NT2/D1 (cell line): ENCODE measurements at regions not wholly inside any gene's neighbourhood (a gene's known extent, or its start where the extent isn't known, plus 50 kb on each side); places are given as distances from the start of the nearest gene placed in this dataset.
"Not testable (repeated sequence)": the region's sequence is repeated elsewhere in the genome, so short reads cannot be mapped to it uniquely, and the experiment has no call there.

ENCODE experiments used
- DNase-seq: peaks from one replicate; pipeline ENCODE4 v3.0.0-alpha.2; 2011; ENCODE audit warnings: low read depth, low spot score
- H3K27me3 ChIP-seq: 2 replicates; pipeline ENCODE4 v1.6.0; 2011; ENCODE audit warnings: mild to moderate bottlenecking; ENCODE audit not compliant: insufficient read length, insufficient read depth
- H3K36me3 ChIP-seq: 2 replicates; pipeline ENCODE4 v1.6.1; 2011; ENCODE audit warnings: mild to moderate bottlenecking, low read length, mixed read lengths; ENCODE audit not compliant: insufficient read depth, insufficient read length
- H3K4me1 ChIP-seq: 2 replicates; pipeline ENCODE4 v1.5.1; 2011; ENCODE audit not compliant: insufficient read depth, insufficient read length
- H3K4me3 ChIP-seq: 2 replicates; pipeline ENCODE4 v1.5.1; 2011; ENCODE audit warnings: low read depth; ENCODE audit not compliant: insufficient read length
- H3K9ac ChIP-seq: 2 replicates; pipeline ENCODE4 v1.6.0; 2011; ENCODE audit warnings: low read depth; ENCODE audit not compliant: insufficient read length
- H3K9me3 ChIP-seq: 2 replicates; pipeline ENCODE4 v1.5.1; 2011; ENCODE audit warnings: mild to moderate bottlenecking, low read length; ENCODE audit not compliant: insufficient read depth
- SUZ12 ChIP-seq: IDR thresholded peaks from 2 replicates; pipeline ENCODE4 v1.6.1; 2011; ENCODE audit not compliant: insufficient read length, insufficient read depth; ENCODE audit errors: extremely low read depth
- YY1 ChIP-seq: IDR thresholded peaks from 2 replicates; pipeline ENCODE4 v1.6.1; 2011; ENCODE audit not compliant: insufficient read length, insufficient read depth
- ZNF274 ChIP-seq: IDR thresholded peaks from 2 replicates; pipeline ENCODE4 v1.6.1; 2011; ENCODE audit warnings: mild to moderate bottlenecking, low read depth, low read length

DNA sequence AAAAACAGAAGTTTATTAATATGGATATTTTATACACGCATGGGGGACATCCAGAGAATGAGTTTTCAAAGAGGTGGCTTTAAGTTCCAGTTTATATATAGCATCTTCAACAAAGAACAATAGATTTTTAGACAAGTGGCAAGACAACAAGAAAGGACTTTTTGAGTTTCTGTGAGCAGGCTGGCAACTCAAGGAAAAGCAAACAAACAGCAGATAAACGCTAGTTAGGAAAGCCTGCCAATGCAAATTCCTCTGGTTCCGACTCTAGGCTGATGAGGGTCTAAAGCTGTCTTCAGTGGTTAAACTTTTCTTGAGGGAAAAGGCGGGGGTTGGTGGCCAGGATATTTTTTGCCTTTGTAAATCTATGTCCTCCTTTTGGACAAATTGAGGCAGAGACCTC lies 78.4 kb upstream of the EEA1 start:
- H3K4me3 ChIP-seq: no peak overlapping the region
- no peak for TF ChIP-seq YY1
- TF ChIP-seq SUZ12: no peak
- TF ChIP-seq ZNF274: no peak
- no peak for DNase-seq

DNA sequence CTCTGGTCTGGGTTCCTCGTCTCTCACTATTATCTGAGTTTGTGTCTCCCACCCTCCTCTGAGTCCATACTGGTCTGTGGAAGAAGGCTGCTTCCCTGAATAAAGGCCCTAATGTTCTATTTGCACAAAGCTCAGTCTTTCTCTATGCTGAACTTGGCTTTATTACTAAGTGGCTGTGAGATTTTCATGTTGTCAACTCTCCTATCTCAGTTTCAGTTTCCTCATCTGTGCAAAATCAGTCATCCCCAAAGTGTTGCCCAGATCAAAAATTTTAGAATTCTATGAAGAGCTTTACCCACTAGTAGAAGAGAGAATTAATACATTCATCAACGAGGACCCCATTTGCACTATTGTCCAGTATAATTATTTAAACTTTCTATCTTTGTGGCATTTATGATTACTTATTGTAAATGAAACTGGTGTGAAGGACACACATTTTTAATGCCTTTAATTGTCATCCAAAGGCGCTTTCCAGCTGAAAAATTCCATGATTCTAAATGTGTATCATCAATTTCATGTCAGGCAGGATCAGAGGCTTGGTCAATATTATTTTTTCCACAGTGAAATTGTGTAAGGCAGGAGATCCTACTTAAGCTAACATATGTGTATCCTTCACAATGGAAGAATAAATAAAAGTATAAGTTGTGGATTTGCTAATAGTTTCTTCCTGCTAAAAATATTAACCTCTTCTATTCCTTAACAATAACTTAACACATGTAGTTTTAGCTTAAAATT lies 79.1 kb upstream of the EEA1 start:
- Histone ChIP-seq H3K36me3 (no peaks in the 10 kb centered on the region), H3K9me3 (no peaks in the 10 kb centered on the region), H3K27me3 (no peaks in the 10 kb centered on the region), H3K9ac (no peak overlapping the region), H3K4me3 (no peak overlapping the region), H3K4me1 (peaks cover 2% of the 10 kb centered on the region)
- DNase-seq: no peak
- no peak for TF ChIP-seq YY1
- no peak for TF ChIP-seq ZNF274
- no peak for TF ChIP-seq SUZ12

More for the DNA sequence above, 78.4 kb upstream of the EEA1 start:
- Histone ChIP-seq H3K27me3 (no peaks in the 10 kb centered on the region), H3K4me1 (peaks cover 2% of the 10 kb centered on the region), H3K9me3 (no peaks in the 10 kb centered on the region), H3K9ac (no peak overlapping the region), H3K36me3 (no peaks in the 10 kb centered on the region)

DNA sequence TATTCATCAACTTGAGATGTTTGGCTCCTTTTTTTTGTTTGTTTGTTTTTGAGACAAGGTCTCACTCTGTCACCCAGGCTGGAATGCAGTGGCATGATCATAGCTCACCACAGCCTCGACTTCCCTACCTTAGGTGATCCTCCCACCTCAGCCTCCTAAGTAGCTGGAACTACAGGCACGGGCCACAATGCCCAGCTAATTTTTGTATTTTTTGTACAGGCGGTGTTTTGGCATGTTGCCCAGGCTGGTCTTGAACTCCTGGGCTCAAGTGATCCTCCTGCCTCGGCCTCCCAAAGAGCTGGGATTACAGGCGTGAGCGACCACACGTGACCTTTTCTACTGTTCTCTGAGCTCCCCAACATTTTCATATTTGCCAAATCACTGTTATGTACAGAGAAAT lies 79.8 kb upstream of the EEA1 start:
- H3K36me3 ChIP-seq, H3K9me3 ChIP-seq, H3K27me3 ChIP-seq, DNase-seq, H3K4me3 ChIP-seq, H3K4me1 ChIP-seq, H3K9ac ChIP-seq: not testable (repeated sequence)

DNA sequence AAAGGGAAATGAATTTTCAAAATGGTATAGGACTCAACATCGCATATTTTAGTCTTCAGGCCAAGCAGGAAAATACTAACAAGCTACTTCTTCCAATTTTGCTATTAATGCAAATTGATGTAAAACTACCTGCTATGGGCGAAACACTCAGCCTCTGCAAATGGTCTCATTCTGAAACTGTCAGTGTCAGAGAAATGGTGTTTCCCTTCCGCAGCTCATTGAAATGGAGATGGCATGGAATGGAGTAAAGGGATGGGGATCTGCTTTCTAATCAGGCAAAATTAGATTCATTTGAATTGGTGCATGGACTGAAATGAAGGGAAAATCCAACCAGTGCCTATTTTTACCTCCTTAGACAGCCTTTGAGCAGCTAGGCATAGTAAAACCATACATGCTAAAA lies 80.4 kb upstream of the EEA1 start:
- H3K27me3 ChIP-seq: no peaks in the 10 kb centered on the region
- H3K4me1 ChIP-seq: no peaks in the 10 kb centered on the region
- no peaks in the 10 kb centered on the region for H3K9me3 ChIP-seq
- H3K36me3 ChIP-seq: no peaks in the 10 kb centered on the region
- no peak overlapping the region for H3K9ac ChIP-seq
- no peak for DNase-seq
- no peak overlapping the region for H3K4me3 ChIP-seq
- TF ChIP-seq SUZ12 (no peak), ZNF274 (no peak), YY1 (no peak)

DNA sequence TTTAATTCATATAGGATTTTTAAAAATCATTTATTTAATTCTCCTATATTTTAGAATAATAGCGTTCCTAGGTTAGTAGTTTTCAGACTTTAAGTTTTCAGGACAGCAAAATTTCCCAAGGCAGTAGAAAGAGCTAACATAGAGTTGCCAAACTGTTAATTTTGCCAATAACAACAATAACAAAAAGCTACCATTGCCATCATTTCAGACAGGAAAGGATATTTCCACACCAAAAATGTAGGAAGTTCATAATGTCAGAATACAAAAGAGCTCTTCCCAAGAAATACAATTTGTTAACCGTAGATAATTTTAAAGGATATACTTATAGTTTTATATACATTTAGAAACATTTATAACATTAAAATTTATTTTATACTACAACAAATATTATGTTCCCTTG lies 81.4 kb upstream of the EEA1 start:
- no peaks in the 10 kb centered on the region for H3K27me3 ChIP-seq
- no peak overlapping the region for H3K9ac ChIP-seq
- H3K9me3 ChIP-seq: no peaks in the 10 kb centered on the region
- no peak for DNase-seq
- TF ChIP-seq YY1 (no peak), SUZ12 (no peak), ZNF274 (no peak)
- H3K4me3 ChIP-seq: no peak overlapping the region
- no peaks in the 10 kb centered on the region for H3K4me1 ChIP-seq
- no peaks in the 10 kb centered on the region for H3K36me3 ChIP-seq

DNA sequence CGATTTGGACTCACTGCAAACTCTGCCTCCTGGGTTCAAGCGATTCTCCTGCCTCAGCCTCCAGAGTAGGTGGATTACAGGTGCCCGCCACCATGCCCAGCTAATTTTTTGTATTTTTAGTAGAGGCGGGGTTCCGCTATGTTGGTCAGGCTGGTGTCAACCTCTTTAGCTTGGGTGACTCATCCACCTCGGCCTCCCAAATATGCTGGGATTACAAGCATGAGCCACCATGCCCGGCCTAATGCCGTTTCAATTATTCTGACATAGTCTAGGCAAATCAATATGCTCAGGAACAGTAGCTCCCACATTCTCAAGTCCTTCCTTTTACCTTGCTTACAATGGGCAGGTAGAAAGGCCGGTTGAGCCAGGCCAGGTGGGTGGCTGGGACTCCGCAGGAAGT lies 82.0 kb upstream of the EEA1 start:
- H3K4me1 ChIP-seq: peaks cover 3% of the 10 kb centered on the region
- TF ChIP-seq ZNF274: no peak
- no peak for TF ChIP-seq SUZ12
- no peak for TF ChIP-seq YY1

DNA sequence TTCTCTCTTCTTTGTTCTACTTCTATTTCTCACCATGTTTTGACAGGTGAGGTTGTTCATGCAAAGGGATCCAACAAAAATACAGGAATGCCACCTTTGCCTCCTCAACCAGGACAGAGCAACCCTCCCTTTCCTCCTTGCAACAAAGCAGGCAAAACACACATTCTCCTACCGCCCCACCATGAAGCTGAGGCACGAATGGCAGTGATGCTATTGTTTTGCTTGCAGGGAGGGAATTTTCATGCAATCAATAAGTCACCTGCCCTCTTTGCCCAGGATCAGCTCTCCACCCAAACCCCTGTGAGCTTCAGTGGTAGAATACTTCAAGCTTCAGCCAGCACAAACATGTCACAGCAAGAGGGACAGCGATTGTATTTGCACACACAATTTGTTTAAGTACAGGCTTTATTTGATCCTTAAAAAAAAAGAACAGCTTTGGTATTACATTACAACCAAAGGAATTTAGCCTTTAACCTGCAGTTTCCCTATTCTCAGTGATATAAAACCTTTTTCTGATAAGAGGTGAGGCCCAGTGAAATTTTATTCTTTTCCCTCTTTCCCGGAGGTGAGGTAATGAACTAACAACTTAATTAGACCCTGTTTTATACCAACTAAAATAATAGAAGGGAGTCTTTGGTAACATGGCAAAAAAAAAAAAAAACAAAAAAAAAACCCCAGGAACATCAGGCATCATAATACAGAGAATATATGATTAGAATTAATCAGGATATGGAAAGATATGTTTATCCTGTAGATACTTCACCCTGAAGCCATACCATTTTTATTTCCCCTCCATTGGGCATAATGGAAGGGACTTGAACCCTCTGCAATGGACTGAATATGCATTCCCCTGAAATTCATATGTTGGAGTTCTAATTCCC lies 87.0 kb upstream of the EEA1 start:
- DNase-seq: no peak
- Histone ChIP-seq H3K4me1 (peaks cover 3% of the 10 kb centered on the region), H3K9ac (no peak overlapping the region), H3K4me3 (no peak overlapping the region), H3K9me3 (no peaks in the 10 kb centered on the region), H3K36me3 (no peaks in the 10 kb centered on the region), H3K27me3 (no peaks in the 10 kb centered on the region)
- no peak for TF ChIP-seq YY1
- TF ChIP-seq ZNF274: no peak
- TF ChIP-seq SUZ12: no peak

More for the DNA sequence above, 82.0 kb upstream of the EEA1 start:
- Histone ChIP-seq H3K36me3 (no peaks in the 10 kb centered on the region), H3K9me3 (no peaks in the 10 kb centered on the region), H3K9ac (no peak overlapping the region), H3K4me3 (no peak overlapping the region), H3K27me3 (no peaks in the 10 kb centered on the region)
- DNase-seq: no peak
